Endothelial cell (in vitro differentiated cells): ENCODE measurements at regions not wholly inside any gene's neighbourhood (a gene's known extent, or its start where the extent isn't known, plus 50 kb on each side); places are given as distances from the start of the nearest gene placed in this dataset.

Experiments
- DNase-seq: peaks from one replicate; pipeline ENCODE4 v3.0.0; 2021; ENCODE audit warnings: low spot score
- H3K27ac Mint-ChIP-seq: one replicate; pipeline ENCODE4 v1.8.0; 2021; ENCODE audit warnings: mixed read lengths, inconsistent platforms; ENCODE audit not compliant: unreplicated experiment
- H3K27me3 Mint-ChIP-seq: one replicate; pipeline ENCODE4 v1.8.0; 2021; ENCODE audit warnings: mild to moderate bottlenecking, moderate library complexity, mixed read lengths, inconsistent platforms; ENCODE audit not compliant: unreplicated experiment
- H3K36me3 Mint-ChIP-seq: one replicate; pipeline ENCODE4 v1.8.0; 2021; ENCODE audit warnings: mild to moderate bottlenecking, low read depth, mixed read lengths, inconsistent platforms; ENCODE audit not compliant: unreplicated experiment
- H3K4me1 Mint-ChIP-seq: one replicate; pipeline ENCODE4 v1.8.0; 2021; ENCODE audit warnings: mild to moderate bottlenecking, mixed read lengths, inconsistent platforms; ENCODE audit not compliant: unreplicated experiment
- H3K4me3 Mint-ChIP-seq: one replicate; pipeline ENCODE4 v1.8.0; 2021; ENCODE audit warnings: mild to moderate bottlenecking, mixed read lengths, inconsistent platforms; ENCODE audit not compliant: unreplicated experiment
- H3K9me3 Mint-ChIP-seq: one replicate; pipeline ENCODE4 v1.8.0; 2021; ENCODE audit warnings: mixed read lengths, inconsistent platforms; ENCODE audit not compliant: unreplicated experiment
- TF ChIP-seq, protein P1 (sequence below): fragments of 200-600 bp; sonication (generic); IDR thresholded peaks from one replicate; pipeline ENCODE4 v1.5.0; 2021; ENCODE audit warnings: antibody characterized with exemption; ENCODE audit not compliant: unreplicated experiment

DNA sequence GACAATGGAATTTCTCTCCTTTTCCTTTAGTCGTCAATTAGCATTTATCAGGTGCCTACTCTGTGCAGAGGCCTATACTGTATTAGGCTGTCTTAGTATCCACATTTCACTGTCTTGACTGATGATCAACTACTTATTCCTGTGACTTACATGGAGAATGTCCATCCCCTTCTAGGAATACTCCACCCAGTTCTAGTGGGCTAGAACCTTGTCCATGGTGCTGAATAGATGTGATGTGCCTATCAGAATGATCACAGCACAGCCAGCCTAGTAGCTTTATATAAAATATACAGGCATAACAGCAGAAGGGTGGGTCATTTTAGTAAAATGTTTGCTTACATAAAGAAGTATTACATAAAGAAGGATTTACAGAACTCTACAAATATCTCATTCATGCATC lies 621.4 kb downstream of the PDCD6IP start:
- Mint-ChIP-seq H3K9me3 (no peaks in the 10 kb centered on the region), H3K4me3 (no peak overlapping the region), H3K4me1 (peaks cover 5% of the 10 kb centered on the region), H3K27ac (no peak overlapping the region), H3K36me3 (no peaks in the 10 kb centered on the region), H3K27me3 (peaks cover 1% of the 10 kb centered on the region)
- TF ChIP-seq, protein P1, sequence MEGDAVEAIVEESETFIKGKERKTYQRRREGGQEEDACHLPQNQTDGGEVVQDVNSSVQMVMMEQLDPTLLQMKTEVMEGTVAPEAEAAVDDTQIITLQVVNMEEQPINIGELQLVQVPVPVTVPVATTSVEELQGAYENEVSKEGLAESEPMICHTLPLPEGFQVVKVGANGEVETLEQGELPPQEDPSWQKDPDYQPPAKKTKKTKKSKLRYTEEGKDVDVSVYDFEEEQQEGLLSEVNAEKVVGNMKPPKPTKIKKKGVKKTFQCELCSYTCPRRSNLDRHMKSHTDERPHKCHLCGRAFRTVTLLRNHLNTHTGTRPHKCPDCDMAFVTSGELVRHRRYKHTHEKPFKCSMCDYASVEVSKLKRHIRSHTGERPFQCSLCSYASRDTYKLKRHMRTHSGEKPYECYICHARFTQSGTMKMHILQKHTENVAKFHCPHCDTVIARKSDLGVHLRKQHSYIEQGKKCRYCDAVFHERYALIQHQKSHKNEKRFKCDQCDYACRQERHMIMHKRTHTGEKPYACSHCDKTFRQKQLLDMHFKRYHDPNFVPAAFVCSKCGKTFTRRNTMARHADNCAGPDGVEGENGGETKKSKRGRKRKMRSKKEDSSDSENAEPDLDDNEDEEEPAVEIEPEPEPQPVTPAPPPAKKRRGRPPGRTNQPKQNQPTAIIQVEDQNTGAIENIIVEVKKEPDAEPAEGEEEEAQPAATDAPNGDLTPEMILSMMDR: no peak
- DNase-seq: peak; percentile 29

DNA sequence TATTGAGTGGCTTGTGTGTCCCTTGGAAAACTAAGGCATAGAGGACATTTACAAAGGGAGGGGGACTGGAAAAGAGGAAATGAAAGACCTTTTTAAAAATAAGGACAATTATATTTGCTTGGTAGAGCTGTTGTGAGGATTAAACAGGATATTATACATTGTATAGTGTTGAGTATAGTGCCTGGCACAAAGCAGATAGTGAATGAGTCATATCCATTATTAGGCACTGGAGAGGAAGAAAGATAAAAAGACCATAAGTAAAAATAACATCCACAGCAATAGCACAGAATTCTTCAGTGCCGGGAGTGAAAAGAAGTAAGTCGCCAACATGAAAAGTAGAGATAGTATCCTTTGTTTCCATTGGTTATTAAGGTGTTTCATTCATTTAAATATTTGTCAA lies 623.3 kb downstream of the PDCD6IP start:
- no peak overlapping the region for H3K4me3 Mint-ChIP-seq
- TF ChIP-seq, protein P1: no peak
- no peaks in the 10 kb centered on the region for H3K9me3 Mint-ChIP-seq
- H3K27me3 Mint-ChIP-seq: peaks cover 1% of the 10 kb centered on the region
- no peak for DNase-seq
- no peak overlapping the region for H3K27ac Mint-ChIP-seq
- no peaks in the 10 kb centered on the region for H3K36me3 Mint-ChIP-seq
- H3K4me1 Mint-ChIP-seq: peaks cover 5% of the 10 kb centered on the region

DNA sequence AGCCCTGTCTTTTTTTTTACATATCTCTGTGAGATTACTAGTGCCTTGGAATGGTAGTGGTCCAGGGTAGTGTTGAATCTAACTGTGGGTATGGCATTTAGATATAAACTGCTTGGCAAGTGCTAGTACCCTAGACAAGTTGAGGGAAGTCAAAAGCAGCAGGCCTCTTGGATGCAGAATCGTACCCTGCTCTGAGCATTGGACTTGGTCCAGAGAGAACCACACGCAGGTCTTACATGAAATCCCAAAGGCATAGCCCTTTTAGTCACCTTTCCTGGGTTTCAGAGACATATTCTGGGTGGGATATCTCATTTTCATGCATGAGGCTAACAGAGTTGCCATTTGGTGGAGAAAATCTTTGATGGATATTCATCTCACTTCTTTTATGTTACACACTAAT lies 641.4 kb downstream of the PDCD6IP start:
- H3K4me3 Mint-ChIP-seq: no peak overlapping the region
- H3K27me3 Mint-ChIP-seq: no peaks in the 10 kb centered on the region
- no peaks in the 10 kb centered on the region for H3K4me1 Mint-ChIP-seq
- H3K36me3 Mint-ChIP-seq: no peaks in the 10 kb centered on the region
- no peak overlapping the region for H3K27ac Mint-ChIP-seq
- TF ChIP-seq, protein P1: no peak
- peaks cover 4% of the 10 kb centered on the region for H3K9me3 Mint-ChIP-seq
- no peak for DNase-seq

DNA sequence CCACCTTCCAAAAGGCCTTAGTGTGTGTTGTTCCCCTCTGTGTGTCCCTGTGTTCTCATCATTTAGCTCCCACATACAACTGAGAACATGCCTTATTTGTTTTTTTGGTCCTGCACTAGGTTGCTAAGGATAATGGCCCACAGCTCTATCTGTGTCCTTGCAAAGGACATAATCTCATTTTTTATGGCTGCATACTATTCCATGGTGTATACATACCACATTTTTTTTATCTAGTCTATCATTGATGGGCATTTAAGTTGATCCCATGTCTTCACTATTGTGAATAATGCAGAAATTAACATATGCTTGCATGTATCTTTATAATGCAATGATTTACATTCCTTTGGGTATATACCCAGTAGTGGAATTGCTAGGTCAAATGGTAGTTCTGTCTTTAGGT lies 645.7 kb downstream of the PDCD6IP start:
- TF ChIP-seq, protein P1: no peak
- Mint-ChIP-seq H3K4me1 (no peaks in the 10 kb centered on the region), H3K4me3 (no peak overlapping the region), H3K27ac (no peak overlapping the region), H3K27me3 (no peaks in the 10 kb centered on the region), H3K9me3 (peaks cover 4% of the 10 kb centered on the region), H3K36me3 (no peaks in the 10 kb centered on the region)
- DNase-seq: no peak

DNA sequence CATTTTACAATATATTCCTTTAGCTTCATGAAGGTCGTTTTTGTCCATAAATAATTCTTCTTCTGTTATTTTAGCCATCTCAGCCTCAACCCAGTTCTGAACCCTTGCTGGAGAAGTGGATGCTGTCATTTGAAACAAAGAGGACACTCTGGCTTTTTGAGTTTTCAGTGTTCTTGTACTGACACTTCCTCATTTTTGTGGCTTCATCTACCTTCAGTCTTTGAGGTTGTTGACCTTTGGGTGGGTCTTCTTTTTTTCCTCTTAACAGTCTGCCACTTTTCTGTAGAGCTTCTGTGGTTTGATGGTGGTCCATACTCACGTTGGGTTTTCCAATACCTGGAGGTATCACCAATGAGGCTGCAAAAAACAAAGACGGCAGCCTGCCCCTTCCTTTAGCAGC lies 650.9 kb downstream of the PDCD6IP start:
- H3K27ac Mint-ChIP-seq: no peak overlapping the region
- H3K4me1 Mint-ChIP-seq: no peaks in the 10 kb centered on the region
- H3K4me3 Mint-ChIP-seq: no peak overlapping the region
- H3K36me3 Mint-ChIP-seq: no peaks in the 10 kb centered on the region
- peaks cover 2% of the 10 kb centered on the region for H3K27me3 Mint-ChIP-seq
- TF ChIP-seq, protein P1: no peak
- no peaks in the 10 kb centered on the region for H3K9me3 Mint-ChIP-seq
- DNase-seq: no peak
